ENCODE measurements at regions not wholly inside any gene's neighbourhood (a gene's known extent, or its start where the extent isn't known, plus 50 kb on each side); places are given as distances from the start of the nearest gene placed in this dataset.
"Not testable (repeated sequence)": the region's sequence is repeated elsewhere in the genome, so short reads cannot be mapped to it uniquely, and the experiment has no call there.

GRCh38 chr12:131340616-131341210 lies 370.2 kb upstream of the SFSWAP start:
- no peak for DNase-seq (ENCODE audit: low read depth, low spot score)

- DNase-seq (ENCODE audit: low read depth, low spot score) = not testable (repeated sequence)
Observed at GRCh38 chr12:131341608-131342007, 369.3 kb upstream of the SFSWAP start.

GRCh38 chr12:131343436-131343835 lies 367.5 kb upstream of the SFSWAP start:
- not testable (repeated sequence) for DNase-seq (ENCODE audit: low read depth, low spot score)

GRCh38 chr12:131344715-131345520 lies 366.0 kb upstream of the SFSWAP start:
- DNase-seq (ENCODE audit: low read depth, low spot score) = not testable (repeated sequence)

DNA sequence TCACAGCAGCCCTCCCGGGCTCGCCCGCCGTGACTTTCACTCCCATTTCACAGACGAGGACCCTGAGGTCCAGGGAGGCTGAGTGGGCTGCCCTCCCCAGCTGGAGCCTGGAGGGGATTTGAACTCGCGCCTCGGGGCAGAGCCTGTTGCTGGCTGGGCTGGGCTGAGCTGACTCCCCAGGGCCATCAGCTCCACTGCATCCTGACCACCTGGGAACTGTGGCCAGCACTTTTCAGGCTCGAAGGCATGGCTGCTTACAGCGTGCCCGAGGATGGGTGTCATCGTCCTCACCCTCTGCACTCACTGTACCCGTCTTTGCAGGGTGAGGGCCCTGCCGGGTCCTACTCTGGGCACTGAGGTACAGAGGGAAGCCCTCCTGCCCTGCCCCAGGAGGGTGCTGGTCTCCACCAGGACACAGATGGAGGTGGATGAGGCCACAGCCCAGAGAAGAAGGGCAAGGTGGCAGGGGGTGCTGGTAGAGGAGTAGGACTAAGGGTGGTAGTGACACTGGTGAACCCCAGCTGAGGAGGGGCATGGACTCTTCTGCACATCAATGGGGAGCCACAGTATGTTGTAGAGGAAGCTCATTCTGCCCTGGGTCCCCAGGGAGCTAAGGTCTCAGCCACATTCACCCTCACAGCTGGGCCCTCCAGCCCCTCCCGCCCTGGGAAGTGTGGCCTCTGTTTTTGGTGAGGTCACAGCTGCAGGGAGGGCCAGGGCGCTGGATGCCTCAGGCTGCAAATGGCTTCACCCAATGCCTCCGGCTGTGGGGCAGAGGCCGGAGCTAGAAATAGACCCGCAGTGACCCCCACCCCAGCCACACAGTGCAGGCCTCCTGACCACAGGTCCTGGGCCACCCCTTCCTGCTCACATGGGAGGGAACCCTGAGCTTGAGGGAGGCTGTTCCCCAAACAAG lies 365.1 kb upstream of the SFSWAP start:
- no peak for DNase-seq (ENCODE audit: low read depth, low spot score)

DNA sequence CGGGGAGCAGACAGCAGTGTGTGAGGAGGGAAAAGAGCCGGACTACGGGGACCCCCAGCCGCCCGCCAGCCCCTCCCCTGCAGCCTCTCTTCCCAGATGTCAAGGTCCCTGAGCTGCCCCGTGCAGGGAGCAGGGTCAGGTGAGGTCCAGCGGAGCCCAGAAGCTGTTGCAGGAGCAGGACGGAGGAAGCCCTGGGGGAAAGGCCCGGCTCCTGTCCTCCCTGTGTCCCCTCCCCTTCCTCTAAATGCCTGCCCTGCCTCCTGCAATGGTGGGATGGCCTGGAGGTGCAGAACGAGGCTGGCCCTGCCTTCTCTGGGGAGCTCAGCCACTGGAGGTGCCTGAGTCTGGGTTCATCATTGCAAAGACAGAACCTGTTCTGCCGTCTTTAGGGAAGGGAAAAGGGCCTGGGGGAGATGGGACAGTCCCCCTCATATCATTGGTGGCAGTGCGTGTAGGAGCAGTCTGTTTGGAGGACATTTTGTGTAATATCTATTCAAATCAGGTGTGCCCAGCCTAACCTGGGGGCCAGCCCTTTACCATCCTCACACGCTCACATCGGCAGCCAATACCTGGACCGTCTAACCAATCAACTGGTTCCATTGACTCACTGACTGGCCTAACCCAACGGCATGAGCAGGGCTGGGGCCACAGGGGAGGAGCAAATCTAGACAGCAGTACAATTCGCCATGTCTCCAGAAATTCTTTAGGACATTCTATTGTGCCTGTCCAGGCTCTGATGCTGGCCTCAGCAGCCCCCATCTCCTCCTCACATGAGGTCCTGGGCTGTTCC lies 364.1 kb upstream of the SFSWAP start:
- DNase-seq (ENCODE audit: low read depth, low spot score) = no peak

- no peak for DNase-seq (ENCODE audit: low read depth, low spot score)
Observed at GRCh38 chr12:131347345-131347714, 363.6 kb upstream of the SFSWAP start.

DNA sequence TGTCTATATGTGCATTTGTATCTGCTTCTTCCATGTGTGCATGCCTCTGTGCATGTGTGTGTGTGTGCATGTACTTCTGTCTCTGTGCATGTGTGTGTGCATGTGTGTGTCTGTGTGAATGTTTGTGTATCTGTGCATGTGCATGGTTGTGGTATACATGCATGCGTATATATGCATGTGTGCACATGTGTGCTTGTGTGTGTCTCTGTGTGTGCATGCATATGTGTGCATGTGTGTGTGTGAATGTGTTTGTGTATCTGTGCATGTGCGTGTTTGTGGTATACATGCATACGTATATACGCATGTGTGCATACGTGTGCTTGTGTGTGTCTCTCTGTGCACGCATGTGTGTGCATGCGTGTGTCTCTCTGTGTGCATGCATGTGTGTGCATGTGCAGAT lies 363.2 kb upstream of the SFSWAP start:
- no peak for DNase-seq (ENCODE audit: low read depth, low spot score)

GRCh38 chr12:131348231-131348630 lies 362.7 kb upstream of the SFSWAP start:
- DNase-seq (ENCODE audit: low read depth, low spot score) = no peak

DNA sequence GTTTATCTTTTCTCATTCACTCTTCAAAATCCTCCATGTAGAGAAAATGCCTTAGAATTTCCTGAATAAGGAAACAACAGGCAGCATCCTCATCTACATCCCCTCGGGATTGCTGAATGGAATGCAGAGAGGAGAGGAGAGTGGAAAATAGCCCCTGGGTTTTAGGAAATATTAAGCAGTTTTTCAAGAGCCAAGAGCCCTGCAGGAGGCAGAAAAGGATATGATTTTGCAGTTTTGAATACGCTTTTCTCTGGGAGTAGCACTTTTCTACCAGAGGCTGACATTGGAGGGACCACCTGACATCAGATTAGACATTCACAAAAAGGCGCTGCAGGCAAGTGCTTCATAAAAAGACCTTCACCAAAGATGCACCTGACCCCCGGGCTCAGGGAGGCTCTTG lies 362.2 kb upstream of the SFSWAP start:
- DNase-seq (ENCODE audit: low read depth, low spot score) = no peak

DNA sequence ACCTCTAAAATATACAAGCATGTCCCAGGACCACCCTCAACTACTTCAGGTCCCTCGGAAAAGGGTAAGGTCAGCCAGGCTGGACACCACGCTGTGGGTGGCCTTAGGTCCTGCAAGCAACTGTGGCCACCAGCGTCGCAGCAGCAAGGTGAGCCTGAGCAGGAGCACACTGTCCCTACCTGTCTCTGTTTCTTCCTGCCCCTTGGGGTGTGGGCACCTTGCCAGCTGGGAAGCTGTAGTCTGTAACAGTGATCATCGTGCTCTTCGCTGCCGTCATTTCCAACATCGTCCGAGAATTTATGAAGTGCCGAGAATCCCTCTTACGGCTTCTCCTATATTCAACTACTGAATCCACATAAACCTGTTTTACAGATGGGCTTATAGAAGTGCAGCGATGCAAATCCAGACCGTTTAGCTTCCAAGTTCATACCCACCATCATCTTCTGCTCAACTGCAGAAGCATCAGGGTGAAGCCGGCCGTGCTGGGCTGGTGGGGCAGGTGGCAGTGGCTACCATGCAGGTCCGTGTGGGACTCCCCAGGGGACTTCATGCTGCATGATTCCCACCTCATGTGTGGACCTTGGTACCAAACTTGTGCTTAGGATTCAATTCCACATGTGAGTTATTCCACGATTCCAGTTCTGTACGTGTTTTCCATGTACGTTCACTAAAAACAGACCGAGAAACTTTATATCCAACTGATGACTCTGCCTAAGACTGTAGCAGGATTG lies 361.3 kb upstream of the SFSWAP start:
- no peak for DNase-seq (ENCODE audit: low read depth, low spot score)

DNA sequence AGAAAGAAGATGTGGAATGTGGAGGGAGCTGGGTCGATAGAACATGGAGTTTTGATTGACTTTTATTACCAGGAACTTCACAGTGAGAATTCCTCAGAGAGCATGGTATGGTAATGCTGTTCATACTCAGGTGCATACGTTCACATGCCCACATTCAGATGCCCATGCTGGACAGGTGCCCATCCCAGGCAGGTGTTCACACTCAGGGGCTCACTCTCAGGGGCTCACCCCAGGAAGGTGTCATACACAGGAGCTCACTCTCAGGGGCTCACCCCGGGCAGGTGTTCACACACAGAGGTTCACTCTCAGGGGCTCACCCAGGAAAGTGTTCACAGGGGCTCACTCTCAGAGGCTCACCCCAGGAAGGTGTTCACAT lies 360.0 kb upstream of the SFSWAP start:
- no peak for DNase-seq (ENCODE audit: low read depth, low spot score)

DNA sequence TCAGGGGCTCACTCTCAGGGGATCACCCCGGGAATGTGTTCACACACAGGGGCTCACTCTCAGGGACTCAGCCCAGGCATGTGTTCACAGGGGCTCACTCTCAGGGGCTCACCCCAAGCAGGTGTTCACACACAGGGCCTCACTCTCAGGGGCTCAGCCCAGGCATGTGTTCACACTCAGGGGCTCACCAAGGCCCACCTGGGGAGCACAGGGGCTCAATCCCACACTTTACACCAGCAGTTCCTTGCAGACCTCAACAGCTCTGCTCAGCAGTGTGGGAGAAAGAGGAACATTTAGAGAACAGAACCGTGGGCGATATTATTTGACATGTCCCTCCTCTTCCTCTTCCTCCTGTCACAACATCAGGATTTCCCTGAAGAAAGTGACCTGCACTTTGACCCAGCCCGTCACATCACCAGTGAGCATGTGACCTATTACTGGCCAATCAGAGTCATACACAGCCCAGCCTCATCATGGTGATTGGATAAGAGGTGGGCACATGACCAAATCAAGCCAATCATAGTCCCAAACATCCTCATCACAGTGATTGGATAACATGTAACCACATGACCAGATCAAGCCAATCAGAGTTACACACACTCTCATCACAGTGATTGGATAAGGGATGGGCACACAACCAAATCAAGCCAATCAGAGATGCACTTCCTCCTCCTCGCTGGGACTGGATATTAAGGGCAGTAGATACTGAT lies 359.4 kb upstream of the SFSWAP start:
- no peak for DNase-seq (ENCODE audit: low read depth, low spot score)

- no peak for DNase-seq (ENCODE audit: low read depth, low spot score)
Observed at GRCh38 chr12:131352296-131352900, 358.5 kb upstream of the SFSWAP start.

- DNase-seq (ENCODE audit: low read depth, low spot score) = no peak
Observed at GRCh38 chr12:131353376-131353775, 357.5 kb upstream of the SFSWAP start.

DNA sequence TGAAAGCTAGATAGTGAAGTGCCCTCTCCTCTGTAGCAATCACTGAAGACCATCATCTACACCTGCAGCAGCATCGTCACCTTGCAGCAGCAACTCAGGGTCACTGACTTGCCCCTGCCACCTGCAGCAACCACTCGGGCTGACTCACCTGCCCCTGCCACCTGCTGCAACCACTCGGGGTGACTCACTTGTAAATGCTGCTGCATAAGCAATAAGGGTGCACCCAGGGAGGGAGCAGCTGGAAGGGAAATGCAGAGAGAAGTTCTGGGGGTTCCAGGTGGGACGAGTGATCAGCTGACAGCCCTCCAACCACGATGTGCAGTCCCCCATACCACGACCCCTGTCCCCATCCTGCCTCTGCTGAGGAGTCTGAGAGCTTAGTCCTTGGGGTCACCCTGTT lies 357.1 kb upstream of the SFSWAP start:
- DNase-seq (ENCODE audit: low read depth, low spot score) = no peak

DNA sequence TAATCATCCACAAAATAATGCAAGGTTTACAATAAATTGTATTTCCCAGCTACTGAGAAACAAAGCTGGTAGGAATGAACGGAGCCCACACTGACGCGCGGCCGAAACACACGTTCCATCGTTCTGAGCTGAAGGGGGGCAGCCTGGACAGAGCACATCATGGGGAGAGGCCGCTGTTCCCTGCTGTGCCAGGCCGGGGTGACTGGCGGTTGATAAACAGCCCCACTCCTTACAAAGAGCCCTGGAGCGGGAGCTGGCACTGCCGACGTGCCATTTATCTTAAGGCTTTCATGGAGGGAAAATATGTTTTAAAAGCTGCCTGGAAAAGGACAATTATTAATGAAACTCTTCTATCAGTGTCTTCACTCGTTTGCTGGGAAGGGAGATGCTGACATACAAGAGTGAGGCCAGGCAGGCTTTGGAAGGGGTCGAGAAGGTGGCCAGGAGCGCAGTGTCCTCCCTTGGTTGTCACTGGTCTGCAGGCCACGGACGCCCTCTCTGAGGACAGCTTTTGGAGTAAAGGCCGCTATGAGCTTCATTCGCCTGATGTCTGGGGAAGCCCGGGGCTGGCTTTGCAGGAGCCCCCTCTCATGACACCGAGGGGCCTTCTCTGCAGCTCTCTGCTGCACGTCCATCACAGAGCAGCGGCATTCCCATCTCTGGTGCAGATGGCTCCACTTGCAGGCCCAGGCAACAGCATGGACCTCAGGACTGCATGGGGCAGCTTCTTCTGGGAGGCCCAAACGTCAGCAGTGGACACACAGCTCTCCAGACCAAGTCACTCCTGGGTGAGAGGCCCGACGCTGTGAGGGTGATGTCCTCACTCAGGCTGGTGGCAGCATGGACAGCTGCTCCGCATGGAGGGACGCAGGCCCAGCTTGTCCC lies 355.3 kb upstream of the SFSWAP start:
- no peak for DNase-seq (ENCODE audit: low read depth, low spot score)

DNA sequence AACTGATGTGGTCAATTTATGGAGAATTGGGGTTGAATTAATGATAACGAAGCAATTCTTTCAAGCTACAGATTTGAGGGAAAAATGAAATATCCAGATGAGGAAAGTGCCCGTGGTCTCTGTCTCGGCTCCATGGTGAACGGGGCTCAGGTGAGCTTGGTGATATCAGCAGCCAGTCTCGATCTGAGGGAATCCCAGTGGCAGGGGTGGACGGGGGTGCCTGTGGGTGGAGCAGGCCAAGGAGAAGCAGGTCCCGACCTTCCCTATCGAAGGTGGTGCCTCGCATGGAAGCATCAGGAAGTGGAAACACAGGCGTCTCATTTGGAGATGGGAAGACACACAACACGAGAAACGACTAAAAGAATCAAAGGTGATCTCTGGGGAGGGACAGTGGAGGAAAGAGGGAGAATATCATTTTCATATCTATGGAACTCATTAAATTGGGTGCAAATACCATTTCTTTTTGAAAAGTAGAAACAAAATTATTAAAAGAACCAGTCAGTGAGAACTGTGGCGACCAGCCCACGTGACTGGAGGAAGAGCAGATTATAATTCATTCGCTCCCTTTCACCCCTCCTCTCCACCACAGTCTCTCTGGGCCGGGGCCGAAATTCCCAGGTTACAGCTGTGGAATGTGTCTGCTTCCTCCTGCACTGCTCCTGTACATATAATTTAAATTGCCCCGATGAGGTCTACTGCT lies 354.3 kb upstream of the SFSWAP start:
- DNase-seq (ENCODE audit: low read depth, low spot score) = no peak
